Endothelial cell of umbilical vein (primary cell): ENCODE measurements at regions not wholly inside any gene's neighbourhood (a gene's known extent, or its start where the extent isn't known, plus 50 kb on each side); places are given as distances from the start of the nearest gene placed in this dataset.

Experiments
- CTCF ChIP-seq, 2 donors: IDR thresholded peaks; 1 replicate in 1 of 2; 2 replicates in 1 of 2; pipeline ENCODE4 v1.5.1; 2011; ENCODE audit warnings: low read length in 2 of 2, mild to moderate bottlenecking in 2 of 2, moderate library complexity in 2 of 2, control low read depth in 1 of 2, inconsistent platforms in 1 of 2, low read depth in 1 of 2; ENCODE audit not compliant: insufficient read depth in 1 of 2; ENCODE audit errors: extremely low read depth in 1 of 2
- EZH2 ChIP-seq: IDR thresholded peaks from 2 replicates; pipeline ENCODE4 v1.6.1; 2012; ENCODE audit warnings: borderline replicate concordance, low read depth, mild to moderate bottlenecking, moderate library complexity, low read length, inconsistent platforms; ENCODE audit not compliant: severe bottlenecking
- GATA2 ChIP-seq: IDR thresholded peaks from 2 replicates; pipeline ENCODE4 v1.7.0; 2011; ENCODE audit warnings: low read depth, mild to moderate bottlenecking, moderate library complexity, mixed read lengths, low read length; ENCODE audit not compliant: insufficient read length, insufficient read depth
- JUN ChIP-seq: IDR thresholded peaks from 2 replicates; pipeline ENCODE4 v1.6.1; 2011; ENCODE audit warnings: borderline replicate concordance, low read depth; ENCODE audit not compliant: insufficient read length, insufficient read depth
- POLR2A ChIP-seq: IDR thresholded peaks from 2 replicates; pipeline ENCODE4 v1.6.1; 2012; ENCODE audit warnings: low read depth, mild to moderate bottlenecking, control low read depth, low read length
- POLR2AphosphoS5 ChIP-seq: IDR thresholded peaks from 2 replicates; pipeline ENCODE4 v1.6.1; 2012; ENCODE audit warnings: low read depth, mild to moderate bottlenecking, control low read depth, low read length, moderate library complexity; ENCODE audit not compliant: insufficient read depth

GRCh38 chr6:100172322-100172713 lies 178.3 kb upstream of the MCHR2 start:
- no peak for TF ChIP-seq POLR2AphosphoS5
- TF ChIP-seq CTCF (IDR thresholded peaks at IDR 0.05; ENCODE audit: extremely low read depth in 1 of 2, insufficient read depth in 1 of 2, low read depth in 1 of 2, low read length in 2 of 2), result no peak
- TF ChIP-seq GATA2, result no peak
- TF ChIP-seq POLR2A, result no peak
- TF ChIP-seq JUN, result no peak
- TF ChIP-seq EZH2, result no peak
